Neural cell (in vitro differentiated cells): ENCODE measurements at regions not wholly inside any gene's neighbourhood (a gene's known extent, or its start where the extent isn't known, plus 50 kb on each side); places are given as distances from the start of the nearest gene placed in this dataset.

Source experiments
- H2AFZ ChIP-seq: fragments of 200-600, 300-800 bp; sonication (generic), shearing (Covaris generic); 2 replicates; pipeline ENCODE4 v1.6.0; 2014; ENCODE audit warnings: low read depth, mild to moderate bottlenecking, antibody characterized with exemption, low read length, moderate library complexity
- H3F3A ChIP-seq: fragments of 200-600 bp; shearing (Covaris generic); 2 replicates; pipeline ENCODE4 v1.6.1; 2016; ENCODE audit warnings: mild to moderate bottlenecking, moderate library complexity, mixed read lengths, antibody characterized with exemption, low read length; ENCODE audit not compliant: insufficient read depth, poor library complexity, severe bottlenecking
- H3K27ac ChIP-seq: fragments of 200-600, 300-800 bp; sonication (generic), shearing (Covaris generic); 2 replicates; pipeline ENCODE4 v1.5.1; 2014; ENCODE audit warnings: mild to moderate bottlenecking, low read length, moderate library complexity
- H3K27me3 ChIP-seq: fragments of 300-800, 200-600 bp; sonication (generic), shearing (Covaris generic); 2 replicates; pipeline ENCODE4 v1.6.0; 2014; ENCODE audit warnings: mild to moderate bottlenecking, low read depth, low read length, moderate library complexity; ENCODE audit not compliant: insufficient read depth
- H3K36me3 ChIP-seq: fragments of 300-800, 200-600 bp; sonication (generic), shearing (Covaris generic); 2 replicates; pipeline ENCODE4 v1.5.1; 2014; ENCODE audit warnings: mild to moderate bottlenecking, antibody characterized with exemption, low read length, moderate library complexity; ENCODE audit not compliant: insufficient read depth
- H3K4me2 ChIP-seq: fragments of 300-800, 200-600 bp; sonication (generic), shearing (Covaris generic); 2 replicates; pipeline ENCODE4 v1.6.0; 2014; ENCODE audit warnings: mild to moderate bottlenecking, low read length
- H3K4me3 ChIP-seq: fragments of 300-800, 200-600 bp; sonication (generic), shearing (Covaris generic); 2 replicates; pipeline ENCODE4 v1.5.1; 2014; ENCODE audit warnings: mild to moderate bottlenecking, low read length, moderate library complexity
- H3K79me2 ChIP-seq: fragments of 200-600 bp; shearing (Covaris generic); replicated peaks from 2 replicates; pipeline ENCODE4 v1.6.0; 2014; ENCODE audit warnings: mild to moderate bottlenecking, low read length, moderate library complexity; ENCODE audit not compliant: insufficient read depth
- H3K9ac ChIP-seq: fragments of 300-800, 200-600 bp; sonication (generic), shearing (Covaris generic); 2 replicates; pipeline ENCODE4 v1.6.1; 2016; ENCODE audit warnings: mild to moderate bottlenecking, low read length, mixed read lengths
- H3K9me2 ChIP-seq: fragments of 200-600 bp; shearing (Covaris generic); 2 replicates; pipeline ENCODE4 v1.6.1; 2016; ENCODE audit warnings: mild to moderate bottlenecking, low read length, mixed read lengths; ENCODE audit not compliant: insufficient read depth
- H3K9me3 ChIP-seq: fragments of 200-600, 300-800 bp; sonication (generic), shearing (Covaris generic); 2 replicates; pipeline ENCODE4 v1.6.1; 2016; ENCODE audit warnings: mild to moderate bottlenecking, mixed run types, low read length, moderate library complexity, mixed read lengths
- H4K20me1 ChIP-seq: fragments of 200-600 bp; shearing (Covaris generic); 2 replicates; pipeline ENCODE4 v1.6.1; 2016; ENCODE audit warnings: mild to moderate bottlenecking, mixed run types; ENCODE audit not compliant: insufficient read depth
- CTCF ChIP-seq: fragments of 450-650 bp; IDR thresholded peaks from 2 replicates; pipeline ENCODE4 v1.5.1; 2014; ENCODE audit warnings: antibody characterized with exemption, mild to moderate bottlenecking, moderate library complexity; ENCODE audit not compliant: poor library complexity, severe bottlenecking
- EP300 ChIP-seq: fragments of 450-650 bp; conservative IDR thresholded peaks from 2 replicates; pipeline ENCODE4 v1.6.1; 2014; ENCODE audit warnings: antibody characterized with exemption, mild to moderate bottlenecking, moderate library complexity; ENCODE audit not compliant: poor library complexity, severe bottlenecking
- EZH2 ChIP-seq: fragments of 200-600, 300-800 bp; shearing (Covaris generic), sonication (generic); IDR thresholded peaks from 2 replicates; pipeline ENCODE4 v1.6.1; 2014; ENCODE audit warnings: antibody characterized with exemption, low read length, borderline replicate concordance, mild to moderate bottlenecking; ENCODE audit not compliant: insufficient read depth, poor library complexity, severe bottlenecking
- MXI1 ChIP-seq: fragments of 450-650 bp; conservative IDR thresholded peaks from 2 replicates; pipeline ENCODE4 v1.6.1; 2014; ENCODE audit warnings: antibody characterized with exemption, mild to moderate bottlenecking; ENCODE audit not compliant: poor library complexity, severe bottlenecking
- POLR2AphosphoS5 ChIP-seq: IDR thresholded peaks from 2 replicates; pipeline ENCODE4 v1.6.1; 2012
- RAD21 ChIP-seq: fragments of 450-650 bp; conservative IDR thresholded peaks from 2 replicates; pipeline ENCODE4 v1.6.1; 2014; ENCODE audit warnings: antibody characterized with exemption, mild to moderate bottlenecking, moderate library complexity
- REST ChIP-seq: IDR thresholded peaks from 2 replicates; pipeline ENCODE4 v1.6.1; 2012; ENCODE audit warnings: borderline replicate concordance
- SMC3 ChIP-seq: fragments of 450-650 bp; conservative IDR thresholded peaks from 2 replicates; pipeline ENCODE4 v1.6.1; 2014; ENCODE audit warnings: antibody characterized with exemption, mild to moderate bottlenecking, moderate library complexity; ENCODE audit not compliant: poor library complexity
- TAF1 ChIP-seq: IDR thresholded peaks from 2 replicates; pipeline ENCODE4 v1.6.1; 2012; ENCODE audit warnings: low read depth

- no peak overlapping the region for H3K27ac ChIP-seq
- H3K27me3 ChIP-seq = no peaks in the 10 kb centered on the region
- TF ChIP-seq SMC3 (no peak), MXI1 (no peak), RAD21 (no peak), POLR2AphosphoS5 (no peak), CTCF (no peak), EZH2 (no peak), REST (no peak)
- peak overlapping the region; percentile 38 for H3K4me2 ChIP-seq
- H3K36me3 ChIP-seq = no peaks in the 10 kb centered on the region
- H3F3A ChIP-seq = no peaks in the 10 kb centered on the region
- no peaks in the 10 kb centered on the region for H3K79me2 ChIP-seq
- no peaks in the 10 kb centered on the region for H3K9me2 ChIP-seq
- peak overlapping the region; percentile 45 for H3K4me3 ChIP-seq
- H3K9ac ChIP-seq = no peak overlapping the region
- H4K20me1 ChIP-seq = no peaks in the 10 kb centered on the region
- H2AFZ ChIP-seq = no peak overlapping the region
- no peaks in the 10 kb centered on the region for H3K9me3 ChIP-seq
These were observed 126.3 kb downstream of the MSX2 start for GRCh38 chr5:174850565-174851169.

GRCh38 chr5:174849426-174849825 lies 125.0 kb downstream of the MSX2 start:
- no peak overlapping the region for H2AFZ ChIP-seq
- no peaks in the 10 kb centered on the region for H3K79me2 ChIP-seq

More at GRCh38 chr5:174849426-174849825, 125.0 kb downstream of the MSX2 start:
- Histone ChIP-seq H3K9ac (no peak overlapping the region), H3K27me3 (no peaks in the 10 kb centered on the region), H3K4me3 (no peak overlapping the region), H3K27ac (no peak overlapping the region), H3K36me3 (no peaks in the 10 kb centered on the region), H4K20me1 (no peaks in the 10 kb centered on the region), H3F3A (no peaks in the 10 kb centered on the region), H3K9me3 (no peaks in the 10 kb centered on the region), H3K9me2 (no peaks in the 10 kb centered on the region), H3K4me2 (no peak overlapping the region)
- TF ChIP-seq CTCF = no peak
- no peak for TF ChIP-seq EZH2
- TF ChIP-seq REST = no peak
- no peak for TF ChIP-seq MXI1
- no peak for TF ChIP-seq EP300
- TF ChIP-seq TAF1 = no peak
